ENCODE measurements at regions not wholly inside any gene's neighbourhood (a gene's known extent, or its start where the extent isn't known, plus 50 kb on each side); places are given as distances from the start of the nearest gene placed in this dataset.

DNA sequence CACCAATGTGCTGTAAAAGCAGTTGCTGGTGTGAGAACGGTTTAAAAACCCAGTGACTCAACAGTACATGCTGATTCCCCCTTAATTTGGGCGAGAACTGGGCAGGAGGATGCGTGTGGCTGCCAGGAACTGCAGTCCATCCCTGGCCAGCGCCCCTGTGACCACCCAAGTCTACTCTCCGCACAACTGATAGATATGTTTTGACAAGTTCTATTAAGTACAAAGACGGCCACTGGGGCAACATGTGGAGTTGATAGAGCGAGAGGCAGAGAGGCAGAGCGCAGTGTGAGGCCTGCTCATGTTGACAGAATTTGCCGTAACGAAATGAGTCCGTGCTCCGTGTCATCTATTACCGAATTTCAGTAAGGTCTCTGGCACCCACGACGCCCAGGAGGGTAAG is 855.0 kb downstream of the BCL11B start:
- TF ChIP-seq, protein P1, sequence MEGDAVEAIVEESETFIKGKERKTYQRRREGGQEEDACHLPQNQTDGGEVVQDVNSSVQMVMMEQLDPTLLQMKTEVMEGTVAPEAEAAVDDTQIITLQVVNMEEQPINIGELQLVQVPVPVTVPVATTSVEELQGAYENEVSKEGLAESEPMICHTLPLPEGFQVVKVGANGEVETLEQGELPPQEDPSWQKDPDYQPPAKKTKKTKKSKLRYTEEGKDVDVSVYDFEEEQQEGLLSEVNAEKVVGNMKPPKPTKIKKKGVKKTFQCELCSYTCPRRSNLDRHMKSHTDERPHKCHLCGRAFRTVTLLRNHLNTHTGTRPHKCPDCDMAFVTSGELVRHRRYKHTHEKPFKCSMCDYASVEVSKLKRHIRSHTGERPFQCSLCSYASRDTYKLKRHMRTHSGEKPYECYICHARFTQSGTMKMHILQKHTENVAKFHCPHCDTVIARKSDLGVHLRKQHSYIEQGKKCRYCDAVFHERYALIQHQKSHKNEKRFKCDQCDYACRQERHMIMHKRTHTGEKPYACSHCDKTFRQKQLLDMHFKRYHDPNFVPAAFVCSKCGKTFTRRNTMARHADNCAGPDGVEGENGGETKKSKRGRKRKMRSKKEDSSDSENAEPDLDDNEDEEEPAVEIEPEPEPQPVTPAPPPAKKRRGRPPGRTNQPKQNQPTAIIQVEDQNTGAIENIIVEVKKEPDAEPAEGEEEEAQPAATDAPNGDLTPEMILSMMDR (IDR thresholded peaks at IDR 0.05; ENCODE audit: insufficient read depth, low read length, poor library complexity, severe bottlenecking), result no peak
- DNase-seq (ENCODE audit: extremely low read depth, insufficient read length), result no peak
- H3K36me3 ChIP-seq (ENCODE audit: control insufficient read depth, insufficient read depth, low read length), result no peaks in the 10 kb centered on the region
- H3K27me3 ChIP-seq (replicated peaks; ENCODE audit: control insufficient read depth, insufficient read depth, low read length), result no peaks in the 10 kb centered on the region
- H3K4me3 ChIP-seq (replicated peaks; ENCODE audit: low read depth, low read length), result no peak overlapping the region

DNA sequence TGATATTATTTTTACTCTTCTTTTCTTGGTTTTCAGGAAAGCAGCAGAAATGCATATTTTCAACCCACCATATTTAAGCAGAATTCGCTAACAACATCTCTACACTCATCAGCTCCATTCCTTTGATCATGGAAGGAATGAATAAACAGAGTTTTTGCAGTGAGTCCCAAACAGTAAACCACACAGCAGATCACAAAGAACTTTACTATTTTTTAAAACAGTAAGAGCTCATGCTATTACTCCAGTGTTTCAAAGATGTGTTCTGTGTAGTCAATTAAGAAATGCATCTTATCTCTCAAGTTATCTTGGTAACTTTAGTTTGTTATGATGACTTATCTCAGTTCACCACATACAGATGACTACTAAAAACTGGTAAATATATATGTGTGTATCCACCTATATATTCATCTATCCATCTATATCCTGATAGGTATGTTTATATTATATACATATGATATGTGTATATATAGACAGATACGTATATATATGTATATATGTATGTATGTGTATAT is 843.5 kb downstream of the BCL11B start:
- no peak overlapping the region for H3K4me3 ChIP-seq (replicated peaks; ENCODE audit: low read depth, low read length)
- no peak for DNase-seq (ENCODE audit: extremely low read depth, insufficient read length)
- no peaks in the 10 kb centered on the region for H3K36me3 ChIP-seq (ENCODE audit: control insufficient read depth, insufficient read depth, low read length)
- TF ChIP-seq, protein P1 (IDR thresholded peaks at IDR 0.05; ENCODE audit: insufficient read depth, low read length, poor library complexity, severe bottlenecking), result no peak
- H3K27me3 ChIP-seq (replicated peaks; ENCODE audit: control insufficient read depth, insufficient read depth, low read length), result no peaks in the 10 kb centered on the region

DNA sequence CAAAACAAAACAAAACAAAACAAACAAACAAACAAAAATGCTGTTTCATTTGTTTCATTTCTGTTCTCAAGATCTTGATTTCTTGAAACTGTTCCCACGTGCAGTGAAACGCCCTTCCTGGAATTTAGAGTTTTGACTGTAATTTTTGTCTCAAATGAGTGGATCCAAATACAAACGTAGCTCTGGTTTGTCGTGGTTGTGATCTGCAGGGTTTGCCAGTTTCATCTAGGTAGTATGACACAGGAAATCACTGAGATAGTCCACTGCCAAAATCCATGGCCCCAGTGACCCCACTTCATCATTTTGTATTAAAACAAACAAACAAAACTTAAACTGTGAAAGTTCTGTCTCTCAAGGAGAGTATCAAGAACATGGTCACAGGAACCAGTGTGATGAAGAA is 838.6 kb downstream of the BCL11B start:
- Histone ChIP-seq H3K27me3 (replicated peaks; ENCODE audit: control insufficient read depth, insufficient read depth, low read length) (no peaks in the 10 kb centered on the region), H3K4me3 (replicated peaks; ENCODE audit: low read depth, low read length) (no peak overlapping the region), H3K36me3 (ENCODE audit: control insufficient read depth, insufficient read depth, low read length) (no peaks in the 10 kb centered on the region)
- no peak for DNase-seq (ENCODE audit: extremely low read depth, insufficient read length)
- TF ChIP-seq, protein P1 (IDR thresholded peaks at IDR 0.05; ENCODE audit: insufficient read depth, low read length, poor library complexity, severe bottlenecking), result no peak

DNA sequence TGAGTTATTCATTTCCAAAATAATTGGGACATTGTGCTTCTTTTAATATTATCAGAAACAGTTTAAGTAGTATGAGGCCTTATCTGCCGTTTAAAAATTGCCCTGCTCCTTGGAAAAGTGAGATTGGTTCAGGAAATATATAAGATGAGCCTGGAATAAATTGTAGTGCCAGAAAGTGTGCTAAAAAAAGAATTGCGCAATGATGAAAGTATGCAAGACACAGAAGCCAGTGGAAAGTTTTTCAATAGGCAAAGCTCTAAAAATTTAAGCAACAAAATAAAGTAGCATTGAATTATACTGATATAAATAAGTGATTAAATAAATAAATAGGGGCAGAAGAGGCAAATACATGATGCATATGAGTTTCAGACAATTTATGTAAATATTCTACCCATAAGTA is 834.9 kb downstream of the BCL11B start:
- H3K4me3 ChIP-seq (replicated peaks; ENCODE audit: low read depth, low read length), result no peak overlapping the region
- TF ChIP-seq, protein P1 (IDR thresholded peaks at IDR 0.05; ENCODE audit: insufficient read depth, low read length, poor library complexity, severe bottlenecking), result no peak
- no peak for DNase-seq (ENCODE audit: extremely low read depth, insufficient read length)
- H3K27me3 ChIP-seq (replicated peaks; ENCODE audit: control insufficient read depth, insufficient read depth, low read length), result no peaks in the 10 kb centered on the region
- H3K36me3 ChIP-seq (ENCODE audit: control insufficient read depth, insufficient read depth, low read length), result no peaks in the 10 kb centered on the region

DNA sequence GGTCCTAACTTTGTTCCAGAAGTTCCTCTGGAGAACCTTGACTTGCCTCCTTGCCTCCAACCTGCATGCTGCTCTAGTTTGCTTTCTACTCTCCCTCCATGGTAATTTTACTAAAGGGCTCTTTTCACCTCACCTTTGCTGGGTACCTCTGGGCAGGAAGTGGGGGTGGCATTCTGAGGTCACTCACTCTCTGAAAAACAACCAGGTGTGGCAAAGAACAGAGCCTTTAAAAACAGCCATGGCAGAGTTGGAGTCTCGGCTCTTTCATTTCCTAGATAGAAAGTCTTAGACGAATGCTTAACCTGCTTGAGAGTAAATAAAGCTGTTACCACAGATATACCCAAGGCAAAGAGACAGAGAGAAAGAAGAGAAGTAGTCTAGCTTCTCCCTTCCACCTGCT is 827.9 kb downstream of the BCL11B start:
- TF ChIP-seq, protein P1 (IDR thresholded peaks at IDR 0.05; ENCODE audit: insufficient read depth, low read length, poor library complexity, severe bottlenecking), result no peak
- Histone ChIP-seq H3K36me3 (ENCODE audit: control insufficient read depth, insufficient read depth, low read length) (no peaks in the 10 kb centered on the region), H3K27me3 (replicated peaks; ENCODE audit: control insufficient read depth, insufficient read depth, low read length) (no peaks in the 10 kb centered on the region), H3K4me3 (replicated peaks; ENCODE audit: low read depth, low read length) (no peak overlapping the region)
- DNase-seq (ENCODE audit: extremely low read depth, insufficient read length), result no peak

DNA sequence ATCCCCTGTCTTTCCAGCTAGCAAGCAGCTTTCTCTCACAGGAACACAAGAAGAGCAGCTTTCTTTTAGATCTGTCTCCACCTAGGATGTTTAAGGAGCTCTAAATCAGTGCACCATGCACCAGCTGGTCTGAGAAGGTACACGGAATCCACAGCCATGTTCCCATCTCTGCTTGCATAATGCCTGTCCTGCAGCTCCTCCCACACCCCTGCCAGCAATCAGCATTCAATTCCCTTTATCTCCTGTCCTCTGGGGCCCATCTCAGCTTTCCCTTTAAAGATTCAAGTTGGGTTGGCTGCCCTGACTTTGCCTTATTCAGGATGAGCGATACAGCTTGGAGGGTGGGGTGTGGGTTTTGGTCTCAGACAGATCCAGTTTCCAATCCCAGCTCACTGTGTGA is 826.3 kb downstream of the BCL11B start:
- no peaks in the 10 kb centered on the region for H3K27me3 ChIP-seq (replicated peaks; ENCODE audit: control insufficient read depth, insufficient read depth, low read length)
- no peaks in the 10 kb centered on the region for H3K36me3 ChIP-seq (ENCODE audit: control insufficient read depth, insufficient read depth, low read length)
- no peak for DNase-seq (ENCODE audit: extremely low read depth, insufficient read length)
- no peak overlapping the region for H3K4me3 ChIP-seq (replicated peaks; ENCODE audit: low read depth, low read length)
- TF ChIP-seq, protein P1 (IDR thresholded peaks at IDR 0.05; ENCODE audit: insufficient read depth, low read length, poor library complexity, severe bottlenecking), result no peak

Data from GM06990 (cell line).